GM12892 (cell line): ENCODE measurements at regions not wholly inside any gene's neighbourhood (a gene's known extent, or its start where the extent isn't known, plus 50 kb on each side); places are given as distances from the start of the nearest gene placed in this dataset.

Source experiments
- POLR2A ChIP-seq: IDR thresholded peaks from 2 replicates; pipeline ENCODE4 v1.6.1; 2011; ENCODE audit warnings: low read depth, low read length, control low read depth
- POLR2AphosphoS5 ChIP-seq: IDR thresholded peaks from 2 replicates; pipeline ENCODE4 v1.6.1; 2011; ENCODE audit warnings: low read depth, low read length, control low read depth

GRCh38 chr17:68694791-68695485, 93.8 kb upstream of the FAM20A start:
- no peak for TF ChIP-seq POLR2AphosphoS5
- TF ChIP-seq POLR2A, result no peak
